OCI-LY1 (cell line): ENCODE measurements at regions not wholly inside any gene's neighbourhood (a gene's known extent, or its start where the extent isn't known, plus 50 kb on each side); places are given as distances from the start of the nearest gene placed in this dataset.
"Not testable (repeated sequence)": the region's sequence is repeated elsewhere in the genome, so short reads cannot be mapped to it uniquely, and the experiment has no call there.

Experiments used
- H2AFZ ChIP-seq: fragments of 200-600 bp; sonication (generic), shearing (Covaris generic); 2 replicates; pipeline ENCODE4 v1.6.0; 2014; ENCODE audit warnings: antibody characterized with exemption, mild to moderate bottlenecking, low read length
- H3F3A ChIP-seq: fragments of 200-600 bp; sonication (generic), shearing (Covaris generic); 2 replicates; pipeline ENCODE4 v1.6.0; 2014; ENCODE audit warnings: mild to moderate bottlenecking, antibody characterized with exemption, low read length, moderate library complexity; ENCODE audit not compliant: insufficient read depth
- H3K27ac ChIP-seq: fragments of 200-600 bp; sonication (generic); 2 replicates; pipeline ENCODE4 v1.5.1; 2014; ENCODE audit warnings: low read length, mixed run types, mild to moderate bottlenecking, low read depth; ENCODE audit not compliant: poor library complexity, severe bottlenecking
- H3K27me3 ChIP-seq: fragments of 200-600 bp; sonication (generic); 2 replicates; pipeline ENCODE4 v1.6.0; 2014; ENCODE audit warnings: antibody characterized with exemption, mild to moderate bottlenecking, low read length, moderate library complexity; ENCODE audit not compliant: insufficient read depth
- H3K36me3 ChIP-seq: fragments of 200-600 bp; sonication (generic); 2 replicates; pipeline ENCODE4 v1.6.1; 2014; ENCODE audit warnings: mild to moderate bottlenecking, antibody characterized with exemption, low read length, moderate library complexity, mixed read lengths; ENCODE audit not compliant: insufficient read depth
- H3K4me1 ChIP-seq: fragments of 200-600 bp; sonication (generic); 2 replicates; pipeline ENCODE4 v1.5.1; 2014; ENCODE audit warnings: mild to moderate bottlenecking, low read length, moderate library complexity; ENCODE audit not compliant: insufficient read depth, severe bottlenecking
- H3K4me2 ChIP-seq: fragments of 200-600 bp; sonication (generic), shearing (Covaris generic); 2 replicates; pipeline ENCODE4 v1.6.1; 2014; ENCODE audit warnings: low read length
- H3K4me3 ChIP-seq: fragments of 200-600 bp; sonication (generic); 2 replicates; pipeline ENCODE4 v1.5.1; 2014; ENCODE audit warnings: low read length, low read depth, mild to moderate bottlenecking, mixed read lengths; ENCODE audit not compliant: poor library complexity, severe bottlenecking
- H3K79me2 ChIP-seq: fragments of 200-600 bp; shearing (Covaris generic); 2 replicates; pipeline ENCODE4 v1.6.1; 2016; ENCODE audit warnings: mixed run types, low read length, mixed read lengths; ENCODE audit not compliant: insufficient read depth
- H3K9ac ChIP-seq: fragments of 200-600 bp; sonication (generic), shearing (Covaris generic); 2 replicates; pipeline ENCODE4 v1.6.1; 2014; ENCODE audit warnings: mild to moderate bottlenecking, low read length, mixed read lengths
- H3K9me2 ChIP-seq: fragments of 200-600 bp; sonication (generic), shearing (Covaris generic); 2 replicates; pipeline ENCODE4 v1.6.1; 2014; ENCODE audit warnings: low read depth, mild to moderate bottlenecking, low read length, mixed read lengths
- H3K9me3 ChIP-seq: fragments of 200-600 bp; shearing (Covaris generic); 2 replicates; pipeline ENCODE4 v1.6.1; 2014; ENCODE audit warnings: low read length, mixed read lengths
- H4K20me1 ChIP-seq: fragments of 200-600 bp; sonication (generic), shearing (Covaris generic); 2 replicates; pipeline ENCODE4 v1.6.0; 2016; ENCODE audit warnings: mild to moderate bottlenecking, low read length; ENCODE audit not compliant: insufficient read depth
- EZH2 ChIP-seq: fragments of 200-600 bp; sonication (generic), shearing (Covaris generic); IDR thresholded peaks from 2 replicates; pipeline ENCODE4 v1.8.0; 2017; ENCODE audit warnings: borderline replicate concordance, mixed run types, mild to moderate bottlenecking, antibody characterized with exemption, low read length, moderate library complexity, mixed read lengths
- TF ChIP-seq, protein P1 (sequence below): fragments of 200-600 bp; sonication (generic), shearing (Covaris generic); IDR thresholded peaks from 2 replicates; pipeline ENCODE4 v1.5.1; 2017; ENCODE audit warnings: mild to moderate bottlenecking, antibody characterized with exemption, low read length, moderate library complexity, mixed read lengths

DNA sequence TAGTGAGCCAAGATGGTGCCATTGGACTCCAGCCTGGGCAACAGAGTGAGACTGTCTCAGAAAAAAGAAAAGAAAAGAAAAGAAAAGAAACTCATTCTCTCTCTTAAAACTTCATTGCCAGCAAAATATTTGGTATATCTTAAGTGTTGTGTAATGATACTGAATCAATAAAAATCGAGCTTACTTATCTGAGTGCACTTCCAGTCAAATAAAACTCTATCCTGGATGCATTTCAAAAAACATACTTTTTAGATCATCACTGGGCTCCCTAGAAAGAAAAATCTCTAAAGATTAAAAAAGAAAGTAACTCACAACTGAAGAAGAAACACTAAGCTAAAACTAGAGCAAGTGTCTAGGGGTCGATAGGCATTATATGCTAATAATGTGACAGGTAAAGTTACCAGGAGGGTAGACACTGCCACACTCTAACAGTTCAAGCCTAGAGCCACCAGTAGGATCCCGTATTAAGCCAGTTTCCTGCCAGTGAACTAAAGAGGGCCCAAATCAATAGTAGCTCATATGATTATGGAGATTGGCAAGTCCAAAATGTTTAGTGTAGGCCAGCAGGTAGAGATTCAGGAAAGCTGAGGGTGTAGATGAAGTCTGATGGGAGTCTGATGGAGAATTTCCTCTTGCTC is 242.1 kb upstream of the CYRIA start:
- Histone ChIP-seq H3K27ac (no peak overlapping the region), H3K27me3 (no peaks in the 10 kb centered on the region), H3K4me1 (no peaks in the 10 kb centered on the region), H3K36me3 (no peaks in the 10 kb centered on the region), H4K20me1 (no peaks in the 10 kb centered on the region), H3K4me2 (no peak overlapping the region), H3K4me3 (no peak overlapping the region), H3F3A (no peaks in the 10 kb centered on the region), H3K9me3 (no peaks in the 10 kb centered on the region), H3K79me2 (no peaks in the 10 kb centered on the region), H2AFZ (no peak overlapping the region), H3K9ac (no peak overlapping the region), H3K9me2 (no peaks in the 10 kb centered on the region)
- TF ChIP-seq, protein P1, sequence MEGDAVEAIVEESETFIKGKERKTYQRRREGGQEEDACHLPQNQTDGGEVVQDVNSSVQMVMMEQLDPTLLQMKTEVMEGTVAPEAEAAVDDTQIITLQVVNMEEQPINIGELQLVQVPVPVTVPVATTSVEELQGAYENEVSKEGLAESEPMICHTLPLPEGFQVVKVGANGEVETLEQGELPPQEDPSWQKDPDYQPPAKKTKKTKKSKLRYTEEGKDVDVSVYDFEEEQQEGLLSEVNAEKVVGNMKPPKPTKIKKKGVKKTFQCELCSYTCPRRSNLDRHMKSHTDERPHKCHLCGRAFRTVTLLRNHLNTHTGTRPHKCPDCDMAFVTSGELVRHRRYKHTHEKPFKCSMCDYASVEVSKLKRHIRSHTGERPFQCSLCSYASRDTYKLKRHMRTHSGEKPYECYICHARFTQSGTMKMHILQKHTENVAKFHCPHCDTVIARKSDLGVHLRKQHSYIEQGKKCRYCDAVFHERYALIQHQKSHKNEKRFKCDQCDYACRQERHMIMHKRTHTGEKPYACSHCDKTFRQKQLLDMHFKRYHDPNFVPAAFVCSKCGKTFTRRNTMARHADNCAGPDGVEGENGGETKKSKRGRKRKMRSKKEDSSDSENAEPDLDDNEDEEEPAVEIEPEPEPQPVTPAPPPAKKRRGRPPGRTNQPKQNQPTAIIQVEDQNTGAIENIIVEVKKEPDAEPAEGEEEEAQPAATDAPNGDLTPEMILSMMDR = no peak
- no peak for TF ChIP-seq EZH2

DNA sequence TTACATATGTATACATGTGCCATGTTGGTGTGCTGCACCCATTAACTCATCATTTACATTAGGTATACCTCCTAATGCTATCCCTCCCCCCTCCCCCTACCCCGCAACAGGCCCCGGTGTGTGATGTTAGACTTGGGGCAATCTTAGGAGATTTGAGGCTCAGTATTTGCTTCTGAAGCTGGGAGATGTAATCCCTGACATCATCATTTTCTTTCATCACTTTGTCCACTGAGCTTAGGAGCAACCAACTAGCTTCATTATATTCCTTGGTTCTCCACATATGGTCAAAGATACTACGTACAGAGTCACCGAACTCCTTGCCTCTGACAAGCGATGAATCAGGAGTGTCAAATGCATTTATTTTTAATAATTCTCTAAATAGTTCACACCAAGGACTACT is 239.7 kb upstream of the CYRIA start:
- H3K27me3 ChIP-seq, H2AFZ ChIP-seq, H3K9ac ChIP-seq, H3K36me3 ChIP-seq, H3K9me3 ChIP-seq, H3F3A ChIP-seq, H3K9me2 ChIP-seq, H3K4me2 ChIP-seq, H3K4me3 ChIP-seq, H3K79me2 ChIP-seq, H3K27ac ChIP-seq, H3K4me1 ChIP-seq, H4K20me1 ChIP-seq: not testable (repeated sequence)

DNA sequence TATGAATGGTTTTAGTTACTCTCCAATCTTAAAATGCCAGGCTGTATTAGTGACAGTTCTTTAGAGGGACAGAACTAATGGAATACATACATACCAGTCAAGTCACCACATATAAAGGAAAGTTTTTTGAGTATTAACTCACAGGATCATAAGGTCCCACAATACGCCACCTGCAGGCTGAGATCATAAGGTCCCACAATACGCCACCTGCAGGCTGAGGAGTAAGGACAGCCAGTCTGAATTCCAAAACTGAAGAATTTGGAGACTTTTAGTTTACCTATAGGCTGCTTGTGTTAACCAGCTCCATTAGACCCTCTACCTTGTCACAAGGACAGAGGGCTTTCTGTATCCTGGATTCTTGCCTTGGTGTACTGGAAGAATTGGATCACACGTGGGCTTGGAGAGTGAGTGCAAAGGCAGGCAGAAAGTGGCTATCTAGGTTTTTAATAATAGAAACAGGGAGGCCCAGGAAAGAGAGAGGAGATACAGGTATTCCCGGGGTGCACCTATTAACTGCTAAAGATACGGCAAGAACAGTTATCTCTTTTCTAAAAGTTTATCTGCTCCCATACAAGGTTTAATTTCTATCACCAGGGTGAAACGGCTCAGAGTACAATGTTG is 234.9 kb upstream of the CYRIA start:
- Histone ChIP-seq H3K4me1 (no peaks in the 10 kb centered on the region), H3K36me3 (no peaks in the 10 kb centered on the region), H3K9me2 (no peaks in the 10 kb centered on the region), H3F3A (no peaks in the 10 kb centered on the region), H3K27ac (no peak overlapping the region), H3K9ac (no peak overlapping the region), H3K4me3 (no peak overlapping the region), H2AFZ (no peak overlapping the region), H3K4me2 (no peak overlapping the region), H3K9me3 (no peaks in the 10 kb centered on the region), H3K79me2 (no peaks in the 10 kb centered on the region), H3K27me3 (no peaks in the 10 kb centered on the region), H4K20me1 (no peaks in the 10 kb centered on the region)
- TF ChIP-seq, protein P1 = peak; percentile 97
- no peak for TF ChIP-seq EZH2

DNA sequence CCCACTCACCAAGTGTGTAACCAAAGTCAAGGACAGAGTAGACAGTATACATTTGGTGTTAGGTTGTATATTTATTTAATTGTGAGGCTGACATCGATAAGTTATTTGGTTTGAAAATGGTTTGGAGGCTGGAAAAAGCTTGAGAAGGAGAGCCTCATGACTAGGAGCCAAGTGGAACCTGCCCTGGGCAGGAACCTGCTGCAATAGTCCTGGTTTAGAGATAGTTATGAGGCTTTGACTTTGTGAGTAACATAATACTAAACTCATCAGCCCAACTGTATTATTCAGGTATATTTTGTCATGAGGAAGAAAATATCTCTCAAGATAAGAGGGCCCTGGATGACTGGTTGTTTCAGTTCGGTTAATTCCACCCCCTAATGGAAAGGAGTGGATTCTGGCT is 234.3 kb upstream of the CYRIA start:
- no peak for TF ChIP-seq EZH2
- TF ChIP-seq, protein P1 = no peak
- Histone ChIP-seq H3K4me1 (no peaks in the 10 kb centered on the region), H3K27me3 (no peaks in the 10 kb centered on the region), H3K79me2 (no peaks in the 10 kb centered on the region), H3K4me3 (no peak overlapping the region), H3K9me3 (no peaks in the 10 kb centered on the region), H3K4me2 (no peak overlapping the region), H3K27ac (no peak overlapping the region), H3K9me2 (no peaks in the 10 kb centered on the region), H3K9ac (no peak overlapping the region), H3K36me3 (no peaks in the 10 kb centered on the region), H4K20me1 (no peaks in the 10 kb centered on the region), H2AFZ (no peak overlapping the region), H3F3A (no peaks in the 10 kb centered on the region)
